Left renal pelvis (tissue), 4 donors: ENCODE measurements at regions not wholly inside any gene's neighbourhood (a gene's known extent, or its start where the extent isn't known, plus 50 kb on each side); places are given as distances from the start of the nearest gene placed in this dataset.
"Not testable (repeated sequence)": the region's sequence is repeated elsewhere in the genome, so short reads cannot be mapped to it uniquely, and the experiment has no call there.

ENCODE experiments used
- DNase-seq, 4 donors: peaks; one replicate each; pipeline ENCODE4 v3.0.0-alpha.2; 2013; ENCODE audit warnings: low read depth in 4 of 4, low spot score in 3 of 4

- no peak for DNase-seq
These were observed 298.3 kb downstream of the MEX3B start for GRCh38 chr15:81747482-81747881.

- no peak for DNase-seq
These were observed 298.8 kb downstream of the MEX3B start for GRCh38 chr15:81747026-81747425.

GRCh38 chr15:81744364-81744763 lies 301.5 kb downstream of the MEX3B start:
- no peak for DNase-seq

- no peak for DNase-seq
These were observed 305.4 kb downstream of the MEX3B start for GRCh38 chr15:81740416-81740815.

- no peak for DNase-seq
These were observed 316.5 kb downstream of the MEX3B start for GRCh38 chr15:81729340-81729739.

GRCh38 chr15:81728726-81729125 lies 317.1 kb downstream of the MEX3B start:
- DNase-seq: no peak

- DNase-seq: no peak
These were observed 320.2 kb downstream of the MEX3B start for GRCh38 chr15:81725590-81725989.

- DNase-seq: no peak
These were observed 321.3 kb downstream of the MEX3B start for GRCh38 chr15:81724536-81724935.

- DNase-seq: no peak
These were observed 322.1 kb downstream of the MEX3B start for GRCh38 chr15:81723701-81724100.

GRCh38 chr15:81723113-81723651 lies 322.6 kb downstream of the MEX3B start:
- DNase-seq: no peak

- DNase-seq: not testable (repeated sequence)
These were observed 329.4 kb downstream of the MEX3B start for GRCh38 chr15:81716468-81716867.

- DNase-seq: no peak
These were observed 335.5 kb downstream of the MEX3B start for GRCh38 chr15:81710328-81710727.

- not testable (repeated sequence) for DNase-seq
These were observed 332.9 kb upstream of the TMC3 start for GRCh38 chr15:81706816-81707346.

GRCh38 chr15:81705727-81706126 lies 331.7 kb upstream of the TMC3 start:
- DNase-seq: not testable (repeated sequence)

- DNase-seq: no peak
These were observed 312.0 kb upstream of the TMC3 start for GRCh38 chr15:81686021-81686420.

GRCh38 chr15:81685237-81685636 lies 311.2 kb upstream of the TMC3 start:
- DNase-seq: no peak

- DNase-seq: no peak
These were observed 306.8 kb upstream of the TMC3 start for GRCh38 chr15:81680829-81681228.

GRCh38 chr15:81666839-81667238 lies 292.8 kb upstream of the TMC3 start:
- no peak for DNase-seq

- no peak for DNase-seq
These were observed 287.0 kb upstream of the TMC3 start for GRCh38 chr15:81660976-81661375.

- no peak for DNase-seq
These were observed 279.2 kb upstream of the TMC3 start for GRCh38 chr15:81653259-81653658.

- DNase-seq: no peak
These were observed 271.5 kb upstream of the TMC3 start for GRCh38 chr15:81645470-81645869.

- no peak for DNase-seq
These were observed 269.8 kb upstream of the TMC3 start for GRCh38 chr15:81643771-81644170.

- DNase-seq: no peak
These were observed 268.5 kb upstream of the TMC3 start for GRCh38 chr15:81642451-81642990.
